GM12878 (cell line): ENCODE measurements at regions not wholly inside any gene's neighbourhood (a gene's known extent, or its start where the extent isn't known, plus 50 kb on each side); places are given as distances from the start of the nearest gene placed in this dataset.

Experiments
- ATAC-seq: fragments of 200-7000 bp; cut with Tn5 transposase; 3 replicates; pipeline ENCODE4 v1.9.1; 2020; ENCODE audit warnings: mild to moderate bottlenecking, moderate library complexity
- BruUV-seq: library from RNA; stranded (reverse); fragments of 400-500 nt; replicated peaks from 2 replicates; lab custom pipeline; 2021; lab: Mats Ljungman, UMichigan
- CTCF ChIA-PET: fragments of 300-600 bp; sonication (Branson Sonifier 250); formaldehyde crosslinking; extraction: SDS; loops from one replicate; lab custom pipeline; 2021; ENCODE audit warnings: inconsistent platforms; lab: Yijun Ruan, JAX
- POLR2A ChIA-PET: fragments of 350-600 bp; formaldehyde crosslinking; extraction: SDS; loops from one replicate; lab custom pipeline; 2021; ENCODE audit warnings: inconsistent platforms; lab: Charles Lee
- RAD21 ChIA-PET: fragments of 300-600 bp; sonication (Branson Sonifier 250); formaldehyde crosslinking; loops from one replicate; lab custom pipeline; 2023; ENCODE audit warnings: antibody characterized with exemption; ENCODE audit not compliant: unreplicated experiment; lab: Charles Lee
- SMC1A ChIA-PET: fragments of 300-600 bp; sonication (Branson Sonifier 250); formaldehyde crosslinking; loops from one replicate; lab custom pipeline; 2023; ENCODE audit not compliant: unreplicated experiment, uncharacterized antibody; lab: Charles Lee
- DNase-seq: peaks from one replicate; pipeline ENCODE4 v3.0.0-alpha.2; 2011; ENCODE audit warnings: low read depth, low spot score
- FAIRE-seq: peaks from 3 replicates; lab custom pipeline; 2011; peaks lifted over from hg19 to GRCh38; lab: Jason Lieb, UNC
- H2AFZ ChIP-seq: 2 replicates; pipeline ENCODE4 v1.6.0; 2011; ENCODE audit warnings: low read depth, low read length, control low read depth; ENCODE audit not compliant: control insufficient read depth
- H3K27ac ChIP-seq: 2 replicates; pipeline ENCODE4 v1.5.1; 2011; ENCODE audit warnings: control low read depth; ENCODE audit not compliant: control insufficient read depth, insufficient read depth
- H3K27me3 ChIP-seq, 2 experiments: replicated peaks in 1 of 2; 2 replicates each; pipeline versions ENCODE4 v1.6.0 to v1.6.1; 2011; ENCODE audit warnings: low read length in 1 of 2; ENCODE audit not compliant: control insufficient read depth in 2 of 2, insufficient read depth in 2 of 2
- H3K36me3 ChIP-seq, 2 experiments: 2 replicates each; pipeline ENCODE4 v1.5.1; 2011; ENCODE audit warnings: low read length in 1 of 2; ENCODE audit not compliant: control insufficient read depth in 2 of 2, insufficient read depth in 2 of 2
- H3K4me1 ChIP-seq: 2 replicates; pipeline ENCODE4 v1.6.1; 2011; ENCODE audit warnings: mild to moderate bottlenecking, low read length, moderate library complexity, mixed read lengths; ENCODE audit not compliant: control insufficient read depth, insufficient read depth
- H3K4me2 ChIP-seq: 2 replicates; pipeline ENCODE4 v1.6.0; 2011; ENCODE audit warnings: control low read depth; ENCODE audit not compliant: control insufficient read depth, insufficient read depth
- H3K4me3 ChIP-seq: fragments of 200-600 bp; sonication (generic); 2 replicates; pipeline ENCODE4 v1.5.1; 2016
- H3K79me2 ChIP-seq: 2 replicates; pipeline ENCODE4 v1.6.0; 2011; ENCODE audit warnings: low read length; ENCODE audit not compliant: control insufficient read depth, insufficient read depth
- H3K9ac ChIP-seq: 2 replicates; pipeline ENCODE4 v1.8.0; 2011; ENCODE audit warnings: low read length, control low read depth, mixed read lengths; ENCODE audit not compliant: control insufficient read depth, insufficient read depth
- H3K9me3 ChIP-seq: replicated peaks from 3 replicates; pipeline ENCODE4 v1.5.1; 2011; ENCODE audit warnings: mild to moderate bottlenecking, low read length; ENCODE audit not compliant: control insufficient read depth, insufficient read depth
- H4K20me1 ChIP-seq: 2 replicates; pipeline ENCODE4 v1.6.0; 2011; ENCODE audit not compliant: control insufficient read depth, insufficient read depth
- EED ChIP-seq: sonication (generic); IDR thresholded peaks from 2 replicates; pipeline ENCODE4 v1.6.1; 2016; ENCODE audit warnings: antibody characterized with exemption, low read depth
- HDGF ChIP-seq: fragments of 450-650 bp; IDR thresholded peaks from 2 replicates; pipeline ENCODE4 v1.6.1; 2016; ENCODE audit warnings: antibody characterized with exemption
- JUNB ChIP-seq: IDR thresholded peaks from 2 replicates; pipeline ENCODE4 v1.6.1; 2016; ENCODE audit warnings: antibody characterized with exemption, mild to moderate bottlenecking
- LARP7 ChIP-seq: fragments of 450-650 bp; IDR thresholded peaks from 2 replicates; pipeline ENCODE4 v1.6.1; 2017; ENCODE audit warnings: mild to moderate bottlenecking
- NBN ChIP-seq: fragments of 450-650 bp; IDR thresholded peaks from 2 replicates; pipeline ENCODE4 v1.6.1; 2016
- NR2C2 ChIP-seq: IDR thresholded peaks from 2 replicates; pipeline ENCODE4 v1.6.1; 2011; ENCODE audit warnings: borderline replicate concordance, low read depth; ENCODE audit not compliant: control insufficient read depth, insufficient read length
- PAX8 ChIP-seq: fragments of 450-650 bp; IDR thresholded peaks from 2 replicates; pipeline ENCODE4 v1.6.1; 2017; ENCODE audit warnings: mild to moderate bottlenecking, moderate library complexity
- RUNX3 ChIP-seq: IDR thresholded peaks from 2 replicates; pipeline ENCODE4 v1.6.1; 2012; ENCODE audit warnings: low read length, inconsistent platforms
- SMC3 ChIP-seq: IDR thresholded peaks from 2 replicates; pipeline ENCODE4 v1.6.1; 2011; ENCODE audit warnings: low read length, improper control_type of control experiment, borderline replicate concordance
- WRNIP1 ChIP-seq: IDR thresholded peaks from 2 replicates; pipeline ENCODE4 v1.6.1; 2011; ENCODE audit warnings: low read depth, low read length, improper control_type of control experiment, borderline replicate concordance
- ZNF274 ChIP-seq: IDR thresholded peaks from one replicate; pipeline ENCODE4 v1.8.0; 2011; ENCODE audit not compliant: insufficient read length, insufficient read depth
- WGBS: methylation state at CpG from one replicate; pipeline ENCODE4 v1.1.6; 2016; ENCODE audit warnings: low lambda C conversion rate; ENCODE audit not compliant: insufficient replicate concordance, insufficient coverage; ENCODE audit errors: missing lambda C conversion rate; 5-methylcytosine and 5-hydroxymethylcytosine counted together
- in situ Hi-C: fragments of 300-500 bp; cut with MboI; formaldehyde crosslinking; loops from 9 replicates; pipeline ENCODE4 v1.14.3; 2018; ENCODE audit warnings: mixed read lengths
- intact Hi-C: fragments of 100-400 bp; cut with micrococcal nuclease; formaldehyde crosslinking; loops from one replicate; pipeline ENCODE4 v1.14.2; 2022; ENCODE audit not compliant: unreplicated experiment
- TF ChIP-seq, protein P1 (sequence below): fragments of 450-650 bp; IDR thresholded peaks from 2 replicates; pipeline ENCODE4 v1.6.1; 2017; ENCODE audit warnings: antibody characterized with exemption, mild to moderate bottlenecking, moderate library complexity
- TF ChIP-seq, protein P2 (sequence below): fragments of 150-350 bp; IDR thresholded peaks from 2 replicates; pipeline ENCODE4 v1.6.1; 2016; ENCODE audit warnings: low read depth, low read length
- TF ChIP-seq, protein P3 (sequence below): IDR thresholded peaks from 2 replicates; pipeline ENCODE4 v1.6.1; 2012; ENCODE audit warnings: low read depth, low read length, improper control_type of control experiment
- TF ChIP-seq, protein P4 (sequence below): fragments of 450-650 bp; IDR thresholded peaks from 2 replicates; pipeline ENCODE4 v1.6.1; 2018; ENCODE audit warnings: borderline replicate concordance, mild to moderate bottlenecking; ENCODE audit not compliant: partially characterized antibody

DNA sequence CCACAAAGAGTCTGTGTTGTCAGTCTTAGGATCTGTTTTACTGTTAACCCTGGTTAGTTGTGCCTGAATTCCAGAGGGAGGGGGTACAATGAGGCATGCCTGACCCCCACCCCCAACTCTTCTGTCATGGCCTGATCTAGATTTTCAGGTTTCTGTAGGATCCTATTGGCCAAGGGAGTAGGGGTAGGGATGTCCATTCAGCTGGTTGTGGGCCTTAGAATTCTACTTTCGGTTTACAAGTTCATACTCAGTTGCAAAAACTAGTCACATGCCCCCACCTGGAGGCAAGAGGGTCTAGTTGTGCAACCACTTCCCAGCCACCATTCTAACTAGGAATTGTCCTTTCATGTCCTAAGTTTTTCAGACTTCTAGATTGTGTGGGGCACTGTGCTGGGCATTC lies 94.3 kb upstream of the MBNL2 start (continued):
- TF ChIP-seq, protein P1, sequence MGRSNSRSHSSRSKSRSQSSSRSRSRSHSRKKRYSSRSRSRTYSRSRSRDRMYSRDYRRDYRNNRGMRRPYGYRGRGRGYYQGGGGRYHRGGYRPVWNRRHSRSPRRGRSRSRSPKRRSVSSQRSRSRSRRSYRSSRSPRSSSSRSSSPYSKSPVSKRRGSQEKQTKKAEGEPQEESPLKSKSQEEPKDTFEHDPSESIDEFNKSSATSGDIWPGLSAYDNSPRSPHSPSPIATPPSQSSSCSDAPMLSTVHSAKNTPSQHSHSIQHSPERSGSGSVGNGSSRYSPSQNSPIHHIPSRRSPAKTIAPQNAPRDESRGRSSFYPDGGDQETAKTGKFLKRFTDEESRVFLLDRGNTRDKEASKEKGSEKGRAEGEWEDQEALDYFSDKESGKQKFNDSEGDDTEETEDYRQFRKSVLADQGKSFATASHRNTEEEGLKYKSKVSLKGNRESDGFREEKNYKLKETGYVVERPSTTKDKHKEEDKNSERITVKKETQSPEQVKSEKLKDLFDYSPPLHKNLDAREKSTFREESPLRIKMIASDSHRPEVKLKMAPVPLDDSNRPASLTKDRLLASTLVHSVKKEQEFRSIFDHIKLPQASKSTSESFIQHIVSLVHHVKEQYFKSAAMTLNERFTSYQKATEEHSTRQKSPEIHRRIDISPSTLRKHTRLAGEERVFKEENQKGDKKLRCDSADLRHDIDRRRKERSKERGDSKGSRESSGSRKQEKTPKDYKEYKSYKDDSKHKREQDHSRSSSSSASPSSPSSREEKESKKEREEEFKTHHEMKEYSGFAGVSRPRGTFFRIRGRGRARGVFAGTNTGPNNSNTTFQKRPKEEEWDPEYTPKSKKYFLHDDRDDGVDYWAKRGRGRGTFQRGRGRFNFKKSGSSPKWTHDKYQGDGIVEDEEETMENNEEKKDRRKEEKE = no peak

DNA sequence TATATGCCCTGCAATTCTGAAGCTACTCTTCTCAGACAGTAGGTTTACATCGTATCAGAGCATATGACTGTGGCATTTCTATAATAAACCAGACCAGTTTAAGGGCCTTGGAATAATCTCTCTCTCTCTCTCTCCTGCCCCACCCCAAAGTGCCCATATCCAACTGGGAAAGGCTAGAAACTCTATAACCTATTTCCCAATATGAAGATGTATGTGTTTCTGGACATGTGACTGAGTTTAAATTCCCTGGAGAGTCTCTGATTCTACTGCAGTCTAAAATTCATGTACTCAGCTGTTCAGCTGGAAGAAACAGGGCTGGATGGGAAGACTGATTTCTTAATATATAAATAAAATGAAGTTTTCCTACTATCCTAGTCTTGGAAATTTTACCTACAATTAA lies 91.9 kb upstream of the MBNL2 start:
- H3K4me3 ChIP-seq = no peak overlapping the region
- WGBS = 45% methylated on average over 1 of the region's 1 CpG
- no peaks in the 10 kb centered on the region for H3K79me2 ChIP-seq
- no peak for ATAC-seq
- ChIA-PET POLR2A (interaction anchor here (1.4 kb wide), 1 partner anchor 12 kb away, joined by 3 read pairs; no protein-coding TSS in a partner anchor), CTCF (interaction anchor here (2.0 kb wide), 1 partner anchor 21 kb away, joined by 8 read pairs; no protein-coding TSS in a partner anchor), SMC1A (interaction anchor here (0.8 to 2.1 kb wide), 3 partner anchors 21 to 240 kb away, joined by 3 to 6 read pairs (median 3); partner anchors contain the start of gene MBNL2), RAD21 (no interaction called here)
- no peaks in the 10 kb centered on the region for H3K9me3 ChIP-seq
- FAIRE-seq = no peak
- DNase-seq = no peak
- TF ChIP-seq, protein P2, sequence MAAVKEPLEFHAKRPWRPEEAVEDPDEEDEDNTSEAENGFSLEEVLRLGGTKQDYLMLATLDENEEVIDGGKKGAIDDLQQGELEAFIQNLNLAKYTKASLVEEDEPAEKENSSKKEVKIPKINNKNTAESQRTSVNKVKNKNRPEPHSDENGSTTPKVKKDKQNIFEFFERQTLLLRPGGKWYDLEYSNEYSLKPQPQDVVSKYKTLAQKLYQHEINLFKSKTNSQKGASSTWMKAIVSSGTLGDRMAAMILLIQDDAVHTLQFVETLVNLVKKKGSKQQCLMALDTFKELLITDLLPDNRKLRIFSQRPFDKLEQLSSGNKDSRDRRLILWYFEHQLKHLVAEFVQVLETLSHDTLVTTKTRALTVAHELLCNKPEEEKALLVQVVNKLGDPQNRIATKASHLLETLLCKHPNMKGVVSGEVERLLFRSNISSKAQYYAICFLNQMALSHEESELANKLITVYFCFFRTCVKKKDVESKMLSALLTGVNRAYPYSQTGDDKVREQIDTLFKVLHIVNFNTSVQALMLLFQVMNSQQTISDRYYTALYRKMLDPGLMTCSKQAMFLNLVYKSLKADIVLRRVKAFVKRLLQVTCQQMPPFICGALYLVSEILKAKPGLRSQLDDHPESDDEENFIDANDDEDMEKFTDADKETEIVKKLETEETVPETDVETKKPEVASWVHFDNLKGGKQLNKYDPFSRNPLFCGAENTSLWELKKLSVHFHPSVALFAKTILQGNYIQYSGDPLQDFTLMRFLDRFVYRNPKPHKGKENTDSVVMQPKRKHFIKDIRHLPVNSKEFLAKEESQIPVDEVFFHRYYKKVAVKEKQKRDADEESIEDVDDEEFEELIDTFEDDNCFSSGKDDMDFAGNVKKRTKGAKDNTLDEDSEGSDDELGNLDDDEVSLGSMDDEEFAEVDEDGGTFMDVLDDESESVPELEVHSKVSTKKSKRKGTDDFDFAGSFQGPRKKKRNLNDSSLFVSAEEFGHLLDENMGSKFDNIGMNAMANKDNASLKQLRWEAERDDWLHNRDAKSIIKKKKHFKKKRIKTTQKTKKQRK = no peak
- TF ChIP-seq SMC3 (no peak), ZNF274 (no peak), EED (no peak), PAX8 (no peak), LARP7 (no peak), JUNB (no peak), WRNIP1 (no peak), RUNX3 (no peak), NBN (no peak), NR2C2 (no peak), HDGF (no peak)
- TF ChIP-seq, protein P3, sequence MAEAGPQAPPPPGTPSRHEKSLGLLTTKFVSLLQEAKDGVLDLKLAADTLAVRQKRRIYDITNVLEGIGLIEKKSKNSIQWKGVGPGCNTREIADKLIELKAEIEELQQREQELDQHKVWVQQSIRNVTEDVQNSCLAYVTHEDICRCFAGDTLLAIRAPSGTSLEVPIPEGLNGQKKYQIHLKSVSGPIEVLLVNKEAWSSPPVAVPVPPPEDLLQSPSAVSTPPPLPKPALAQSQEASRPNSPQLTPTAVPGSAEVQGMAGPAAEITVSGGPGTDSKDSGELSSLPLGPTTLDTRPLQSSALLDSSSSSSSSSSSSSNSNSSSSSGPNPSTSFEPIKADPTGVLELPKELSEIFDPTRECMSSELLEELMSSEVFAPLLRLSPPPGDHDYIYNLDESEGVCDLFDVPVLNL = no peak
- TF ChIP-seq, protein P4, sequence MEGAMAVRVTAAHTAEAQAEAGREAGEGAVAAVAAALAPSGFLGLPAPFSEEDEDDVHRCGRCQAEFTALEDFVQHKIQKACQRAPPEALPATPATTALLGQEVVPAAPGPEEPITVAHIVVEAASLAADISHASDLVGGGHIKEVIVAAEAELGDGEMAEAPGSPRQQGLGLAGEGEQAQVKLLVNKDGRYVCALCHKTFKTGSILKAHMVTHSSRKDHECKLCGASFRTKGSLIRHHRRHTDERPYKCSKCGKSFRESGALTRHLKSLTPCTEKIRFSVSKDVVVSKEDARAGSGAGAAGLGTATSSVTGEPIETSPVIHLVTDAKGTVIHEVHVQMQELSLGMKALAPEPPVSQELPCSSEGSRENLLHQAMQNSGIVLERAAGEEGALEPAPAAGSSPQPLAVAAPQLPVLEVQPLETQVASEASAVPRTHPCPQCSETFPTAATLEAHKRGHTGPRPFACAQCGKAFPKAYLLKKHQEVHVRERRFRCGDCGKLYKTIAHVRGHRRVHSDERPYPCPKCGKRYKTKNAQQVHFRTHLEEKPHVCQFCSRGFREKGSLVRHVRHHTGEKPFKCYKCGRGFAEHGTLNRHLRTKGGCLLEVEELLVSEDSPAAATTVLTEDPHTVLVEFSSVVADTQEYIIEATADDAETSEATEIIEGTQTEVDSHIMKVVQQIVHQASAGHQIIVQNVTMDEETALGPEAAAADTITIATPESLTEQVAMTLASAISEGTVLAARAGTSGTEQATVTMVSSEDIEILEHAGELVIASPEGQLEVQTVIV = no peak
- H3K36me3 ChIP-seq = no peaks in the 10 kb centered on the region
- H2AFZ ChIP-seq = no peak overlapping the region
- no peak overlapping the region for H3K27ac ChIP-seq
- H3K27me3 ChIP-seq = no peaks in the 10 kb centered on the region
- H3K9ac ChIP-seq = no peak overlapping the region
- peaks cover 20% of the 10 kb centered on the region for H3K4me1 ChIP-seq
- in situ Hi-C loops = no loop called here
- BruUV-seq = no TSS peak
- H3K4me2 ChIP-seq = no peak overlapping the region
- H4K20me1 ChIP-seq = no peaks in the 10 kb centered on the region
- intact Hi-C loops = no loop called here
